ENCODE measurements at regions not wholly inside any gene's neighbourhood (a gene's known extent, or its start where the extent isn't known, plus 50 kb on each side); places are given as distances from the start of the nearest gene placed in this dataset.

GRCh38 chr5:135174315-135175096 lies 140.5 kb upstream of the PITX1 start:
- intact Hi-C loops (cut with DNase I), result no loop called here
- Histone ChIP-seq H3K27me3 (no peaks in the 10 kb centered on the region), H3K36me3 (no peaks in the 10 kb centered on the region), H3K4me3 (no peak overlapping the region), H3K27ac (no peak overlapping the region), H3K4me1 (no peaks in the 10 kb centered on the region), H3K9me3 (no peaks in the 10 kb centered on the region)
- no peak for DNase-seq
- WGBS (ENCODE audit: insufficient coverage, low coverage, low lambda C conversion rate, missing lambda C conversion rate), result 43% methylated on average over 4 of the region's 8 CpGs
- TF ChIP-seq POLR2A (IDR thresholded peaks at IDR 0.05), result no peak
- TF ChIP-seq, protein P1, sequence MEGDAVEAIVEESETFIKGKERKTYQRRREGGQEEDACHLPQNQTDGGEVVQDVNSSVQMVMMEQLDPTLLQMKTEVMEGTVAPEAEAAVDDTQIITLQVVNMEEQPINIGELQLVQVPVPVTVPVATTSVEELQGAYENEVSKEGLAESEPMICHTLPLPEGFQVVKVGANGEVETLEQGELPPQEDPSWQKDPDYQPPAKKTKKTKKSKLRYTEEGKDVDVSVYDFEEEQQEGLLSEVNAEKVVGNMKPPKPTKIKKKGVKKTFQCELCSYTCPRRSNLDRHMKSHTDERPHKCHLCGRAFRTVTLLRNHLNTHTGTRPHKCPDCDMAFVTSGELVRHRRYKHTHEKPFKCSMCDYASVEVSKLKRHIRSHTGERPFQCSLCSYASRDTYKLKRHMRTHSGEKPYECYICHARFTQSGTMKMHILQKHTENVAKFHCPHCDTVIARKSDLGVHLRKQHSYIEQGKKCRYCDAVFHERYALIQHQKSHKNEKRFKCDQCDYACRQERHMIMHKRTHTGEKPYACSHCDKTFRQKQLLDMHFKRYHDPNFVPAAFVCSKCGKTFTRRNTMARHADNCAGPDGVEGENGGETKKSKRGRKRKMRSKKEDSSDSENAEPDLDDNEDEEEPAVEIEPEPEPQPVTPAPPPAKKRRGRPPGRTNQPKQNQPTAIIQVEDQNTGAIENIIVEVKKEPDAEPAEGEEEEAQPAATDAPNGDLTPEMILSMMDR (IDR thresholded peaks at IDR 0.05), result no peak
- no peak for ATAC-seq

- intact Hi-C loops (cut with DNase I), result no loop called here
Observed at GRCh38 chr5:135173662-135174290, 139.7 kb upstream of the PITX1 start.

DNA sequence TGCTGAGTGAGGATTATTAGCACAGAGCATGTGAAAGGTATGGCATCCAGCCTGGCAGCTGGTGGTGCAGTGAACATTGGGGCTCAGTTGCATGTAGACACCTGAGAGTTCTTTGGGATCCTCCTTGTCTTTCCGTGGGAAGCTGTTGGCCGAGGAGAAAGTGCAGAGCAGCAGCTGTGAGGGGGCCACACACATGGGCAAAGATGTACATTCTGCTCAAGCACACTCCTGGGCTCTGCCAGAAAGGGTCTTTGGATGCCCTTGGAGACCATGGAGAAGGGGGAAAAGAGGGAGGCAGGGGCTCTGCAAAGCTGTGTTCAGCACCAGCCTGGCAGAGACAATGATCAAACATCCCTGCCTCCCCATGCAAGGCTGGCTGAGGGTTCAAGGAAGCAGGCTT lies 138.7 kb upstream of the PITX1 start:
- Histone ChIP-seq H3K27ac (no peak overlapping the region), H3K4me3 (no peak overlapping the region), H3K36me3 (no peaks in the 10 kb centered on the region), H3K4me1 (no peaks in the 10 kb centered on the region), H3K9me3 (no peaks in the 10 kb centered on the region), H3K27me3 (no peaks in the 10 kb centered on the region)
- 31% methylated on average over 2 of the region's 2 CpGs for WGBS (ENCODE audit: insufficient coverage, low coverage, low lambda C conversion rate, missing lambda C conversion rate)
- TF ChIP-seq, protein P1 (IDR thresholded peaks at IDR 0.05), result no peak
- TF ChIP-seq POLR2A (IDR thresholded peaks at IDR 0.05), result no peak
- DNase-seq, result no peak
- intact Hi-C loops (cut with DNase I), result no loop called here
- no peak for ATAC-seq

More at GRCh38 chr5:135173662-135174290, 139.7 kb upstream of the PITX1 start:
- H3K9me3 ChIP-seq, result no peaks in the 10 kb centered on the region
- H3K4me3 ChIP-seq, result no peak overlapping the region
- 68% methylated on average over 6 of the region's 6 CpGs for WGBS (ENCODE audit: insufficient coverage, low coverage, low lambda C conversion rate, missing lambda C conversion rate)
- DNase-seq (no peak), ATAC-seq (no peak)
- no peaks in the 10 kb centered on the region for H3K4me1 ChIP-seq
- no peak overlapping the region for H3K27ac ChIP-seq
- no peaks in the 10 kb centered on the region for H3K27me3 ChIP-seq
- no peak for TF ChIP-seq POLR2A (IDR thresholded peaks at IDR 0.05)
- TF ChIP-seq, protein P1 (IDR thresholded peaks at IDR 0.05), result no peak
- no peaks in the 10 kb centered on the region for H3K36me3 ChIP-seq

GRCh38 chr5:135171336-135171735 lies 137.3 kb upstream of the PITX1 start:
- H3K4me1 ChIP-seq, result no peaks in the 10 kb centered on the region
- intact Hi-C loops (cut with DNase I), result no loop called here
- no peaks in the 10 kb centered on the region for H3K9me3 ChIP-seq
- H3K27ac ChIP-seq, result no peak overlapping the region
- no peaks in the 10 kb centered on the region for H3K36me3 ChIP-seq
- DNase-seq, result no peak
- no peak for TF ChIP-seq POLR2A (IDR thresholded peaks at IDR 0.05)
- TF ChIP-seq, protein P1 (IDR thresholded peaks at IDR 0.05), result no peak
- H3K27me3 ChIP-seq, result no peaks in the 10 kb centered on the region
- H3K4me3 ChIP-seq, result no peak overlapping the region
- no peak for ATAC-seq
- WGBS (ENCODE audit: insufficient coverage, low coverage, low lambda C conversion rate, missing lambda C conversion rate), result 50% methylated on average over 1 of the region's 1 CpG

Data from right lobe of liver (tissue), 6 donors.